Body of pancreas (tissue), 4 donors: ENCODE measurements at regions not wholly inside any gene's neighbourhood (a gene's known extent, or its start where the extent isn't known, plus 50 kb on each side); places are given as distances from the start of the nearest gene placed in this dataset.

Source experiments
- ATAC-seq: fragments of 150-250 bp; one replicate; pipeline ENCODE4 v1.9.1; 2016
- DNase-seq, 4 donors: peaks; one replicate each; pipeline ENCODE4 v3.0.0-alpha.2; 2019
- H3K27ac ChIP-seq, 4 donors: fragments of 200-600 bp; sonication (generic); 1 replicate in 3 of 4; 2 replicates in 1 of 4; pipeline versions ENCODE4 v1.5.1 to v1.6.1; 2016 to 2019; ENCODE audit warnings: mild to moderate bottlenecking in 1 of 4, mixed read lengths in 1 of 4, moderate library complexity in 1 of 4
- H3K27me3 ChIP-seq, 2 donors: fragments of 200-600 bp; sonication (generic); one replicate each; pipeline ENCODE4 v1.6.0; 2016; ENCODE audit warnings: mild to moderate bottlenecking in 1 of 2
- H3K36me3 ChIP-seq, 2 donors: fragments of 200-600 bp; sonication (generic); replicated peaks in 1 of 2; 2 replicates each; pipeline ENCODE4 v1.5.1; 2016; ENCODE audit warnings: low read depth in 2 of 2; ENCODE audit not compliant: insufficient read depth in 1 of 2
- H3K4me1 ChIP-seq: fragments of 200-600 bp; sonication (generic); one replicate; pipeline ENCODE4 v1.6.0; 2016
- H3K4me3 ChIP-seq, 2 donors: fragments of 200-600 bp; sonication (generic); 1 replicate in 1 of 2; 2 replicates in 1 of 2; pipeline ENCODE4 v1.5.1; 2016 to 2019
- H3K9me3 ChIP-seq, 3 donors: fragments of 200-600 bp; sonication (generic); 1 replicate in 2 of 3; 2 replicates in 1 of 3; pipeline ENCODE4 v1.5.1; 2016
- CTCF ChIP-seq, 7 experiments: fragments of 450-650 bp in 4 of 7; fragments of 200-600 bp in 3 of 7; sonication (generic) in 3 of 7; IDR thresholded peaks; one replicate each; pipeline ENCODE4 v1.5.1; 2016 to 2019; ENCODE audit warnings: antibody characterized with exemption in 7 of 7
- POLR2A ChIP-seq, 3 donors: fragments of 450-650 bp; IDR thresholded peaks; one replicate each; pipeline ENCODE4 v1.6.1; 2016; ENCODE audit warnings: antibody characterized with exemption in 3 of 3, mild to moderate bottlenecking in 2 of 3
- WGBS, 2 donors: methylation state at CpG; one replicate each; pipeline ENCODE4 v1.1.5; 2017; 5-methylcytosine and 5-hydroxymethylcytosine counted together
- intact Hi-C: fragments of 100-400 bp; cut with DNase I; formaldehyde crosslinking; loops from one replicate; pipeline ENCODE4 v1.15.1; 2023

DNA sequence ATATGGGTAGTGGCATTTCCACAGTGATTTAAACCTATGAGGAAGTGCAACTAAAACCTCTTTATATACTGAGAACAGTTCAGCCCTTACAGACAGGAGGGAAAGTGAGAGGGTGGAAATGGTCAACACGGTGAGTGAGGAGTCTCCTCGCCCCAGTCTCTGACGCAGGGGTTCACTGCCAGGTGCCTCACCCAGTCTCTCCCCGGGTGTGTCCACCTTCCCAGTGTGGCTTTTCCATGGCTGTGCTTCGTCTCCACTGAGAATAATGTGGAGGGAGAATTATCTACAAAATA lies 116.6 kb upstream of the TOP3B start:
- 58 to 64% methylated on average over 5 of the region's 5 CpGs for WGBS, 2 donors

GRCh38 chr22:22098457-22099193 lies 116.0 kb upstream of the TOP3B start:
- H3K27me3 ChIP-seq: no peaks in the 10 kb centered on the region
- DNase-seq: no peak
- no peak for ATAC-seq
- no peaks in the 10 kb centered on the region for H3K36me3 ChIP-seq
- intact Hi-C loops: no loop called here
- H3K9me3 ChIP-seq: no peaks in the 10 kb centered on the region
- H3K4me1 ChIP-seq: no peaks in the 10 kb centered on the region
- TF ChIP-seq POLR2A (IDR thresholded peaks at IDR 0.05) (no peak), CTCF (IDR thresholded peaks at IDR 0.05) (no peak)
- 47 to 56% methylated on average over 7 to 9 of the region's 9 CpGs for WGBS, 2 donors
- no peak overlapping the region for H3K27ac ChIP-seq
- no peak overlapping the region for H3K4me3 ChIP-seq

More for the DNA sequence above, 116.6 kb upstream of the TOP3B start:
- no peak for ATAC-seq
- no peaks in the 10 kb centered on the region for H3K4me1 ChIP-seq
- intact Hi-C loops: no loop called here
- no peak for DNase-seq
- no peak overlapping the region for H3K4me3 ChIP-seq
- no peaks in the 10 kb centered on the region for H3K27me3 ChIP-seq
- no peaks in the 10 kb centered on the region for H3K9me3 ChIP-seq
- H3K27ac ChIP-seq: no peak overlapping the region
- H3K36me3 ChIP-seq: no peaks in the 10 kb centered on the region
- TF ChIP-seq POLR2A (IDR thresholded peaks at IDR 0.05): no peak

- no peak overlapping the region for H3K27ac ChIP-seq
- DNase-seq (no peak), ATAC-seq (no peak)
- intact Hi-C loops: no loop called here
- H3K27me3 ChIP-seq: no peaks in the 10 kb centered on the region
- H3K4me1 ChIP-seq: no peaks in the 10 kb centered on the region
- no peak for TF ChIP-seq POLR2A (IDR thresholded peaks at IDR 0.05)
- no peak for TF ChIP-seq CTCF (IDR thresholded peaks at IDR 0.05)
- H3K4me3 ChIP-seq: no peak overlapping the region
- no peaks in the 10 kb centered on the region for H3K36me3 ChIP-seq
- H3K9me3 ChIP-seq: no peaks in the 10 kb centered on the region
Measured at GRCh38 chr22:22097727-22098228, 115.2 kb upstream of the TOP3B start.

DNA sequence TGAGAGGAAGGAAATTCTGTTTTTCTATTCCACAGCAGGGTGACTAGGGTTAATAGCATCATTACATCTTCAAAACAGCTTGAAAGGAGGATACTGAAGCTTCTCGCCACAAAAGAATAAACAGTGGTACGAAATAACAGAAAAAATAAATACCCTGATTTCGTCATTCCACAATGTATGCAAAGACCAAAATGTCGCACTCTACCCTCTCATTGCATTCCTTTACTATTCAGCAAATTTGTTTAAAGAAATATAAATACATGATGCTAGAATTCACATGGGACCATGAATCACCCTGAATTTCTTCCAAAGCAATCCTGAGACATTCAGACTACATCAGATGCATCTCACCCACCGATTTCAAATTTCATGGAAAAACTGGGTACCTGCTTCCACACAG lies 112.3 kb upstream of the TOP3B start:
- 86 to 88% methylated on average over 5 of the region's 5 CpGs for WGBS, 2 donors

DNA sequence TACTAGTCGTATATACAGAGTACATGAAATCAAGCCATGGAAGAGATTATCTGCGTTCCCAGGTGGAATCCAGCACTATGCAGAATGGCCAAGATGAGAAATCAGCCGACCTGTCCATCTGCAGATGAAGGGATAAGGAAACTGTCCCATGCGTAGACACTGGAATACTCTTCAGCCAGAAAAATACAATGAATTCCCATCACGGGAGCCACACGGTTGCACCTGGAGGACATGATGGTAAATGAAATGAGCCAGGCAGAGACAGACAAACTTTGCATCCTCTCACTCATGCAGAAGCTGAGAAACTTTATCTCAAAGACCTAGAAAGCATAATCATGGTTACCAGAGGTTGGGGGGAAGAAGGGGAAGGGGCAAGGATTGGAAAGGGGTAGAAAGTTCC lies 111.9 kb upstream of the TOP3B start:
- Histone ChIP-seq H3K27me3 (no peaks in the 10 kb centered on the region), H3K9me3 (no peaks in the 10 kb centered on the region), H3K27ac (no peak overlapping the region), H3K4me1 (no peaks in the 10 kb centered on the region), H3K4me3 (no peak overlapping the region), H3K36me3 (no peaks in the 10 kb centered on the region)
- ATAC-seq (no peak), DNase-seq (no peak)
- TF ChIP-seq POLR2A (IDR thresholded peaks at IDR 0.05): no peak
- TF ChIP-seq CTCF (IDR thresholded peaks at IDR 0.05): no peak
- 69 to 72% methylated on average over 6 of the region's 6 CpGs for WGBS, 2 donors
- intact Hi-C loops: no loop called here

More for the DNA sequence above, 112.3 kb upstream of the TOP3B start:
- Histone ChIP-seq H3K36me3 (no peaks in the 10 kb centered on the region), H3K27ac (no peak overlapping the region), H3K27me3 (no peaks in the 10 kb centered on the region), H3K9me3 (no peaks in the 10 kb centered on the region), H3K4me1 (no peaks in the 10 kb centered on the region), H3K4me3 (no peak overlapping the region)
- TF ChIP-seq POLR2A (IDR thresholded peaks at IDR 0.05) (no peak), CTCF (IDR thresholded peaks at IDR 0.05) (no peak)
- ATAC-seq (no peak), DNase-seq (no peak)
- intact Hi-C loops: no loop called here
